A549 (cell line): ENCODE measurements at regions not wholly inside any gene's neighbourhood (a gene's known extent, or its start where the extent isn't known, plus 50 kb on each side); places are given as distances from the start of the nearest gene placed in this dataset.

Experiments used
- ATAC-seq, 2 experiments: fragments of 200-7000 bp in 1 of 2; fragments of >200 bp in 1 of 2; cut with Nextera tagmentation in 1 of 2; cut with Tn5 transposase in 1 of 2; 3 replicates each; pipeline versions ENCODE4 v1.8.0 to v1.9.1; 2018 to 2020; ENCODE audit warnings: mild to moderate bottlenecking in 1 of 2, moderate library complexity in 1 of 2
- CTCF ChIA-PET: fragments of 300-600 bp; sonication (Branson Sonifier 250); formaldehyde crosslinking; extraction: SDS; loops from one replicate; lab custom pipeline; 2021; ENCODE audit warnings: antibody characterized with exemption, inconsistent platforms; lab: Yijun Ruan, JAX
- POLR2A ChIA-PET: fragments of 350-600 bp; formaldehyde crosslinking; extraction: SDS; loops from one replicate; lab custom pipeline; 2021; ENCODE audit warnings: antibody characterized with exemption, inconsistent platforms; lab: Yijun Ruan, JAX
- DNase-seq, 2 experiments: peaks; one replicate each; pipeline versions ENCODE4 v3.0.0 to v3.0.0-alpha.2; 2011 to 2016; ENCODE audit warnings: low read depth in 1 of 2, low spot score in 1 of 2
- FAIRE-seq: peaks from 2 replicates; lab custom pipeline; 2011; peaks lifted over from hg19 to GRCh38; lab: Jason Lieb, UNC
- H3K27ac ChIP-seq, 2 experiments: fragments of >200 bp; sonication (Bioruptor Twin); formaldehyde crosslinking; 3 replicates each; pipeline ENCODE4 v1.5.1; 2016 to 2017
- H3K4me1 ChIP-seq: fragments of >200 bp; sonication (Bioruptor Twin); formaldehyde crosslinking; 3 replicates; pipeline ENCODE4 v1.6.1; 2016
- H3K4me2 ChIP-seq: fragments of >200 bp; sonication (Bioruptor Twin); formaldehyde crosslinking; 3 replicates; pipeline ENCODE4 v1.6.1; 2016
- H3K4me3 ChIP-seq: fragments of >200 bp; sonication (Bioruptor Twin); formaldehyde crosslinking; 3 replicates; pipeline ENCODE4 v1.5.1; 2016
- H3K9me3 ChIP-seq: fragments of >200 bp; sonication (Bioruptor Twin); formaldehyde crosslinking; 3 replicates; pipeline ENCODE4 v1.6.1; 2016
- BCL3 ChIP-seq: fragments of >200 bp; sonication (Bioruptor Twin); formaldehyde crosslinking; IDR thresholded peaks from 3 replicates; pipeline ENCODE4 v1.6.1; 2016
- CBX8 ChIP-seq: fragments of 200-600 bp; sonication (generic); IDR thresholded peaks from 2 replicates; pipeline ENCODE4 v1.6.1; 2016
- CEBPB ChIP-seq, 2 experiments: fragments of >200 bp in 1 of 2; sonication (Bioruptor Twin) in 1 of 2; formaldehyde crosslinking in 1 of 2; IDR thresholded peaks; 2 replicates each; pipeline ENCODE4 v1.6.1; 2012 to 2016
- CHD2 ChIP-seq: fragments of 150-350 bp; IDR thresholded peaks from 2 replicates; pipeline ENCODE4 v1.6.1; 2014; ENCODE audit warnings: low read length; ENCODE audit not compliant: partially characterized antibody
- E2F6 ChIP-seq: IDR thresholded peaks from 2 replicates; pipeline ENCODE4 v1.6.1; 2012; ENCODE audit warnings: low read depth, borderline replicate concordance
- ELK1 ChIP-seq: fragments of 150-350 bp; IDR thresholded peaks from 2 replicates; pipeline ENCODE4 v1.6.1; 2014; ENCODE audit warnings: low read depth, mild to moderate bottlenecking, low read length
- FOSB ChIP-seq: fragments of 250-450 bp; sonication (Bioruptor Pico); IDR thresholded peaks from 2 replicates; pipeline ENCODE4 v1.5.0; 2020; ENCODE audit warnings: mild to moderate bottlenecking, moderate library complexity
- HES2 ChIP-seq: fragments of >200 bp; sonication (Bioruptor Twin); formaldehyde crosslinking; IDR thresholded peaks from 2 replicates; pipeline ENCODE4 v1.6.1; 2016
- HEYL ChIP-seq: fragments of 250-450 bp; sonication (Bioruptor Pico); IDR thresholded peaks from 2 replicates; pipeline ENCODE4 v1.8.0; 2021; ENCODE audit warnings: mild to moderate bottlenecking, moderate library complexity
- HOXA7 ChIP-seq: fragments of 250-450 bp; sonication (Bioruptor Pico); IDR thresholded peaks from 2 replicates; pipeline ENCODE4 v1.5.0; 2020; ENCODE audit warnings: mild to moderate bottlenecking, moderate library complexity
- HOXB13 ChIP-seq: fragments of 250-450 bp; sonication (Bioruptor Pico); IDR thresholded peaks from 2 replicates; pipeline ENCODE4 v1.5.0; 2020; ENCODE audit warnings: low read depth, mild to moderate bottlenecking, moderate library complexity
- JUN ChIP-seq, 2 experiments: fragments of >200 bp; sonication (Bioruptor Twin); formaldehyde crosslinking; IDR thresholded peaks; 2 replicates in 1 of 2; 3 replicates in 1 of 2; pipeline ENCODE4 v1.6.1; 2016 to 2017
- JUNB ChIP-seq: fragments of >200 bp; sonication (Bioruptor Twin); formaldehyde crosslinking; IDR thresholded peaks from 2 replicates; pipeline ENCODE4 v1.6.1; 2016
- KDM1A ChIP-seq: fragments of 200-600 bp; sonication (generic); IDR thresholded peaks from 2 replicates; pipeline ENCODE4 v1.6.1; 2016; ENCODE audit warnings: low read depth, mild to moderate bottlenecking
- MAFK ChIP-seq: fragments of 450-650 bp; IDR thresholded peaks from 2 replicates; pipeline ENCODE4 v1.6.1; 2014; ENCODE audit not compliant: partially characterized antibody
- MYC ChIP-seq: IDR thresholded peaks from 2 replicates; pipeline ENCODE4 v1.6.1; 2012; ENCODE audit warnings: mild to moderate bottlenecking, inconsistent platforms, low read length, improper control_type of control experiment, borderline replicate concordance
- POLR2A ChIP-seq: IDR thresholded peaks from 2 replicates; pipeline ENCODE4 v1.6.1; 2012; ENCODE audit warnings: mild to moderate bottlenecking, low read length
- POLR2AphosphoS2 ChIP-seq: conservative IDR thresholded peaks from 2 replicates; pipeline ENCODE4 v1.6.1; 2012; ENCODE audit warnings: low read length, improper control_type of control experiment, inconsistent platforms
- RCOR1 ChIP-seq: fragments of 150-350 bp; IDR thresholded peaks from 2 replicates; pipeline ENCODE4 v1.6.1; 2014; ENCODE audit warnings: antibody characterized with exemption, low read length, low read depth
- RNF2 ChIP-seq: fragments of 200-600 bp; sonication (generic); IDR thresholded peaks from 2 replicates; pipeline ENCODE4 v1.6.1; 2016; ENCODE audit warnings: low read depth, mild to moderate bottlenecking, antibody characterized with exemption, moderate library complexity, borderline replicate concordance
- TP53 ChIP-seq: fragments of 250-450 bp; sonication (Bioruptor Pico); IDR thresholded peaks from 2 replicates; pipeline ENCODE4 v1.5.0; 2021; ENCODE audit warnings: mild to moderate bottlenecking, moderate library complexity
- ZFP36 ChIP-seq: fragments of 450-650 bp; IDR thresholded peaks from 2 replicates; pipeline ENCODE4 v1.6.1; 2014; ENCODE audit warnings: borderline replicate concordance; ENCODE audit not compliant: partially characterized antibody
- ZNF302 ChIP-seq: fragments of 250-450 bp; sonication (Bioruptor Pico); IDR thresholded peaks from 2 replicates; pipeline ENCODE4 v1.9.0; 2021; ENCODE audit warnings: inconsistent platforms, mild to moderate bottlenecking, moderate library complexity
- ZSCAN20 ChIP-seq: fragments of 250-450 bp; sonication (Bioruptor Pico); IDR thresholded peaks from 2 replicates; pipeline ENCODE4 v1.8.0; 2022; ENCODE audit warnings: mild to moderate bottlenecking, moderate library complexity
- WGBS: methylation state at CpG from one replicate; pipeline ENCODE4 v1.1.6; 2017; ENCODE audit errors: missing lambda C conversion rate; 5-methylcytosine and 5-hydroxymethylcytosine counted together

GRCh38 chr3:30357897-30358296 lies 248.5 kb upstream of the TGFBR2 start:
- TF ChIP-seq TP53 (CRISPR knock-in tag) (no peak), CEBPB (IDR thresholded peaks at IDR 0.05) (no peak), RCOR1 (no peak), POLR2AphosphoS2 (no peak), ZFP36 (no peak), HES2 (no peak), BCL3 (no peak), MYC (no peak; the same call in 1 of the 2 replicates), ZSCAN20 (CRISPR knock-in tag) (no peak), ZNF302 (no peak), KDM1A (no peak), MAFK (no peak), RNF2 (no peak)
- TF ChIP-seq, all 56 proteins: peak for 0
- FAIRE-seq (peak; percentile 70), ATAC-seq (peak; percentile 71 to 72), DNase-seq (peak; percentile 33 to 74)
- ChIA-PET POLR2A (no interaction called here), CTCF (interaction anchor here (2.0 kb wide), 1 partner anchor 249 kb away, joined by 7 read pairs; the partner anchor contains the start of gene TGFBR2)
- Histone ChIP-seq H3K9me3 (0 out of 3 replicates have a peak, but pooled peaks cover 4% of the 10 kb centered on the region), H3K27ac (peak overlapping the region; percentile 75 to 89), H3K4me3 (no peak overlapping the region; the same call in 2 of the 3 replicates), H3K4me1 (peaks cover 62% of the 10 kb centered on the region), H3K4me2 (peak overlapping the region; percentile 64)
- 1% methylated on average over 2 of the region's 2 CpGs for WGBS

- Histone ChIP-seq H3K4me2 (peak overlapping the region; percentile 8; the same call in 1 of the 3 replicates), H3K4me3 (no peak overlapping the region), H3K4me1 (peaks cover 52% of the 10 kb centered on the region), H3K27ac (peak overlapping the region; percentile 70 to 75; a peak in 5 of 6 replicates), H3K9me3 (0 out of 3 replicates have a peak, but pooled peaks cover 4% of the 10 kb centered on the region)
- TF ChIP-seq POLR2A: no peak
- no peak for TF ChIP-seq POLR2AphosphoS2
- no peak for TF ChIP-seq HOXB13 (CRISPR knock-in tag)
- no peak for TF ChIP-seq BCL3
- TF ChIP-seq JUN (IDR thresholded peaks at IDR 0.05): no peak
- no peak for TF ChIP-seq E2F6
- TF ChIP-seq FOSB: no peak
- TF ChIP-seq HOXA7: no peak
- no peak for TF ChIP-seq KDM1A
- TF ChIP-seq JUNB: no peak
- no peak for TF ChIP-seq HEYL (CRISPR knock-in tag)
- TF ChIP-seq CHD2: no peak
- TF ChIP-seq CBX8: no peak
- TF ChIP-seq ELK1: no peak
- TF ChIP-seq RCOR1: no peak
- no peak for TF ChIP-seq TP53 (CRISPR knock-in tag)
- ChIA-PET POLR2A (no interaction called here), CTCF (no interaction called here)
- 56% methylated on average over 3 of the region's 3 CpGs for WGBS
- ATAC-seq (no peak), DNase-seq (no peak), FAIRE-seq (peak; percentile 89)
Observed at GRCh38 chr3:30358871-30359270, 247.5 kb upstream of the TGFBR2 start.
